GM12873 (cell line): ENCODE measurements at regions not wholly inside any gene's neighbourhood (a gene's known extent, or its start where the extent isn't known, plus 50 kb on each side); places are given as distances from the start of the nearest gene placed in this dataset.

Experiments
- TF ChIP-seq, protein P1 (sequence below): IDR thresholded peaks from 2 replicates; pipeline ENCODE4 v1.5.1; 2012; ENCODE audit warnings: low read depth, mild to moderate bottlenecking, moderate library complexity, low read length, control low read depth; ENCODE audit not compliant: insufficient read depth; ENCODE audit errors: missing control alignments

DNA sequence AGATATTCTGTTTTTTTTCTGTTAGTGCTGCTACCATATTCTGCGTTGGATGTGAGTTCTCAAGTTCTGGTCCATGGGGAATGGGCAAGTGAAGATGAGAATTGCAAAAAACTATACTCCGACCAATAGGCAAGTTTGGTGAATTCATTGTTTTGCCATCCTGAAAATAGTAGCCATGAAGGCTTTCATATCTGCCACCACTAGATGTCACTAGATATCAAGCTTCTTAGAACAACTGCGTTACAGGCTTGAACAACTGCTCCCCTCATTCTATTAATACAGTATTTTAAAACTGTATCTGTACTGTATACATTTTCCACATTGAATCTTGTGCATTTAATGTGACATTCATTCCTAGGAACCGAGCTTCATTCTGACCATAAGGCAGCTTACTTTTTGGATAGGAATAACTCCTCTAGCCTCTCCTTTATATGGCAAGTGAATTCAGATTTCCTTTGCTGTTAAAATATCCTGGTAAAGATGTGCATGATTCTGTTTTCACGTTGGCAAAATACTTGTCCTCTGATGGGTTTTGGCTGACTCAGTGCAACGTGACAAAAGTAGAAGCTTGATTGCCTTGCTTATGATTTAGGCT, 163.6 kb downstream of the SREK1 start:
- TF ChIP-seq, protein P1, sequence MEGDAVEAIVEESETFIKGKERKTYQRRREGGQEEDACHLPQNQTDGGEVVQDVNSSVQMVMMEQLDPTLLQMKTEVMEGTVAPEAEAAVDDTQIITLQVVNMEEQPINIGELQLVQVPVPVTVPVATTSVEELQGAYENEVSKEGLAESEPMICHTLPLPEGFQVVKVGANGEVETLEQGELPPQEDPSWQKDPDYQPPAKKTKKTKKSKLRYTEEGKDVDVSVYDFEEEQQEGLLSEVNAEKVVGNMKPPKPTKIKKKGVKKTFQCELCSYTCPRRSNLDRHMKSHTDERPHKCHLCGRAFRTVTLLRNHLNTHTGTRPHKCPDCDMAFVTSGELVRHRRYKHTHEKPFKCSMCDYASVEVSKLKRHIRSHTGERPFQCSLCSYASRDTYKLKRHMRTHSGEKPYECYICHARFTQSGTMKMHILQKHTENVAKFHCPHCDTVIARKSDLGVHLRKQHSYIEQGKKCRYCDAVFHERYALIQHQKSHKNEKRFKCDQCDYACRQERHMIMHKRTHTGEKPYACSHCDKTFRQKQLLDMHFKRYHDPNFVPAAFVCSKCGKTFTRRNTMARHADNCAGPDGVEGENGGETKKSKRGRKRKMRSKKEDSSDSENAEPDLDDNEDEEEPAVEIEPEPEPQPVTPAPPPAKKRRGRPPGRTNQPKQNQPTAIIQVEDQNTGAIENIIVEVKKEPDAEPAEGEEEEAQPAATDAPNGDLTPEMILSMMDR = peak; percentile 80

DNA sequence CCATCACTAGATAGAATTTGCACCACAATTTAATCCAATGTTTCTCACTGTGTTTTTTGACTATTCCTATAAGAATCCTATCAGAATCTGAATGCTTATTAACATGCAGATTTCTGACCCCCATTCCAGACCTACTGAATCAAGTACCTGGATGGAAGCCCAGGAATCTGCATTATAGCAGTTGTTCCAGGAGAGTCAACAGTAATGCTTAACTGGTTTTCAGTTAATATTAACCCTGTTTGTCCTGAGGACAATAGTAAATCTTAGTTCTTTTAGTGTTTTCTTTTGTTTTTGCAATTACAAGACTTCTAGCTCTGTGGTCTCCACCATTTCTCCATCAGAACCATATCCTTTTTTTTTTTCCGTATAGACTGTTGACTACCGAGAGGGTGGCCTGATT, 168.2 kb downstream of the SREK1 start:
- TF ChIP-seq, protein P1 = no peak

DNA sequence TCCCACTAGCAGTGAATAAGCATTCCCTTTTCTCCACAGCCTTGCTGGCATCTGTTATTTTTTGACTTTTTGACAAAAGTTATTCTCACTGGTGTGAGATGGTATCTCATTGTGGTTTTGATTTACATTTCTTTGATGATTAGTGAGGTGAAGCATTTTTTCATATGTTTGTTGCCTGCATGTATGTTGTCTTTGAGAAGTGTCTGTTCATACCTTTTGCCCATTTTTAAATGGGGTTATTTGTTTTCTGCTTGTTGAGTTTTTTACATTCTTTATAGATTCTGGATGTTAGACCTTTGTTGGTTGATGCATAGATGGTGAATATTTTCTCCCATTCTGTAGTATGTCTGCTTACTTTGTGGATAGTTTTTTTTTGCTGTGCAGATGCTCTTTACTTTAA, 171.7 kb downstream of the SREK1 start:
- TF ChIP-seq, protein P1 = no peak

DNA sequence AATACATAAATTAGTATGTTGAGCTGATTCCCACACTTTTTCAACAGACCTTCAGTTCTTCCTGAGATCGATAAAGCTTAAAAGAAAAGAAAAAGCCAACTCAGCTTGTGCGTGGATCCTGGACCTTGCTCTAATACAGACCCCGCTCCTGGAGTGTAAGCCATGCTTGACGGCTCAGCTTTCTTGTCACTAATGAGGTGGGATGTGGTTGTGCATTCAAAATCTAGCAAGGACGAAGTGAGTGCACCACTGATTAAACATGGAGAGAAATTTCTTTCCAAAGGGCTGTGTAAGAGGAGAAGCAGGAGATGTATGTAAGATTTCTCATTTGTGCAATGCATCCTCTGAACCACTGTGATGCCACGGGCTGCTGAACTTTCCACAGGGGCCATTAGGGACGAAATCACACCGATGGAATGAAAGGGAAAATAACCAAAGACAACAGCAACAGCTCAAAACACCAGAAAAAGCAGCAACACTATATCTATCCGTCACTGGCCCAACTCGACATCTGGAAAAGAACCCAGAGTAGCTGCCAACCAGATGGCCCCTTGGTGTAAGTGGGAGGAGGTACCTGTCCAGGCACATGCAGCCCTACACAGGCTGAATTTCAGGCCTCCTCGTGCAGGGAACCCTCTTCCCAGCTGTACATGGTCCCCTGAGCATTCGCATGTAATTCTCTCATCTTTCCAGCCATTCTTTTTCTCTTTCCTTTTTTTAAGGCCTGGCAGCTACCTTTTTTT, 178.9 kb downstream of the SREK1 start:
- TF ChIP-seq, protein P1 = no peak

DNA sequence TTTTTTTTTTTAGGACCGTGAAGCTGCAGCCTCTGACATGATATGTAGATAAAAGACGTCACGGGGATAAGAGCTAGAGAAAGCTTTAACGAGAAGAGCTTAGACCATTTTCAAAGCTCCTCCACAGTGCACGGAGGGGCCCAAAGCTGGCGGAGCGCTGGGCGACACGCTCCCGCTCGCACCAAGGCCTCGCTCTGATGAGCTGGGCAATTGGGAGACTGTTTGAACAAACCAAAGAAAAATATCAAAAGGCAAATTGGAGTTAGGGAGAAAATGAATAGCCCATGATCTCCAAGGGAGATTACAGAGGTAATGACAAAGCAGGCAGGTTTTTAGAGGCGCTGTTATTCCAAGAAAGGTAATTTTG, 179.4 kb downstream of the SREK1 start:
- TF ChIP-seq, protein P1 = no peak

DNA sequence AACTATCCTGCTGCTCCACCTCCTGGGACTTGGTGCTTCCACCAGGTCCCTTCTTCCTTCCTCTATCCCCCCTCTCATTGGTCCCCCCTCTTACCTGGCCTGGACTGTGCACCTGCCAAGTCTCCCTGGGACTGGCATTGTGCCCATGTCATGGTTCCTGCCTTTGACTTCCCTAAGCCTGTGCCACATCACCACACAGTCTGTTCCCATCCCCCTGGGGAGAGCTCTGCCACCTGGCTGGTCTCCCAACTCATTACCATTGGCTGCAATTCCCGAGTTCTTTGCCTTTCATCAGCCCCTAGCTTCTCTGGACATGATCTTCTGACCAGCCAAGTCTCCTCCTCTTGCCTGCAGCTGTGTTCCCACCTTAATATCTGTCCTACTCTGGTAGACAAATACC, 180.3 kb downstream of the SREK1 start:
- TF ChIP-seq, protein P1 = no peak

DNA sequence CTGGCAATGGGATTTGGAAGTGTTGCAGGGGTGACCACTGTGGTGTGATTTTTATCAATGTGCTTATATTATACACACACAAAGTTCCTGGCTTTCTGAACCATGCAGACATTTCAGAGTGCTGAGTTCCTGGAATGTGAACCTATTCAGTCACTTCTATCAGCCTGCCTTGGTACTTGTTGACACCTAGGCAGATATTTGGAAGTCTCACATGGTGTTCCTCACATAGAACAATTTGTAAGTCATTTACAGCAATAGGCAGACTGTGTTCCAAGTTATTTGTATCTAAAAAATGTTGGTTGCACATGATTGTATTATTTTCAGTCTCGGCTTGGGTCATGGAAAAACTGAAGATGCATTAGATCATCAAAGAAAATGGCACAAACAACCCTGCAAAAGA, 182.2 kb downstream of the SREK1 start:
- TF ChIP-seq, protein P1 = no peak
